ENCODE measurements at regions not wholly inside any gene's neighbourhood (a gene's known extent, or its start where the extent isn't known, plus 50 kb on each side); places are given as distances from the start of the nearest gene placed in this dataset.

DNA sequence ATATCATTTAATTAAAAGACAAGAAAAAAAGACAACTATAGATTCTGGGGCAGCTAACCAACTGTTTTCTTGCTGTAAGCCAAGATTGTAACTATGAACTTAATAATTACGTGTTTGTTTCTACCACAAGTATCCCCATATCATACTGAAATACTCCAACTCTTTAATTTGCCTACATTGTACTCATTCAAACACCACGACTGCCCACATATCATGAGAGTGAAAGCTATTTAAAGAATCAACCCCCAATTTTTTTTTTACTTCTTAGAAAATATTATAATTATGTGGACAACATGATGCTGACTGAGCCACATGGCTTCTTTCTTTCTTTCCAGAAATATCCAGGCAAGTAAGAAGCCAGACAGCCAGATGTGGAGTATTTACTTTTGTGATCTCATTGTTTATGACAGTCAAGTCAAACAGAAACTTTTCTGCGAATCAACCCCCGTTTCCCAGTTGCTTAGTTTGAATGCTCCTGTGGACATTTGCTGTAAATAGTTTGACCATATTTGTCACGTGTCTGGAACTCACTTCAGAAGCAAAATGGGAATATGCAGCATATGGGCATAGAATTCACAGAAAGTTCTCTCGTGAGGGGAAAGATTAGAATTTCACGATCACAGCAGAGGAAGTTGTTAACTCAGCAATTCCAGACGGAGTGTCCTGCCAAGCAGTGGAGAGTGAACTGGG lies 126.8 kb upstream of the PSMD7 start:
- no peak for DNase-seq

DNA sequence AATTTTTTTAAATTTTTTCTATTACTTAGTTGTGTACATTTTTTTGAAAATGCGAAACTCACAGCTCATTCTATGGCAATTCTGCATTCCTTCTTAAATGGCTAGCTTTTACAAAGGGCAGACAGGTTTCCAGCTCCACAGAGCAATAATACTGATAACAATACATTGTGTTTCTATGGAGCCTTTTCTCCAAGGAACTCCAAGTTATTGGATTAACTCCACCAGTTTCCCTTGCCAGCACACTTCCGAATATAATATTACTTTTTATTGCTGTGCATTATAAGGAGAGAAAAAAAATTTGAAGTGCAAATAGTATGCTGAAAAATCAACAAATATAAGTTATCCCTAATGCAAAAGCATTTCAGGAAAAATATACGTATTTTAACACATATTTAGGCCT lies 127.5 kb upstream of the PSMD7 start:
- DNase-seq: no peak

DNA sequence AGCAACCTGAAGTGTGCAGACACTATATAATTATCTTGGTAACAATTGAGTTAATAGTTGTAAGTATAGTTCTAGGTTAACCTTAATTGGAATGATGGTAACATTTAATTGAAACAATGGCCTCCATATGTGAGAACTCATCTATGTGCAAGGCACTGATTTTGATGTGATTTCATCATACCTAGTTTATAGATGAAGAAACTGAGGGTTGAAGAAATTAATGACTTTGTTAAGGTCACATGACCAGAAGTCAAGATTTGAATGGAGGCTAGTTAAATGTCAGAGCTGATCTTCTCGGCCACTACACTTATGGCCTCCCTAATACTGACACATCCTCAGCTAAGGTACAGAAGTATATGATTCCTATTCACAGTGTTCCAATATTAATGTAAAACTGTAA lies 128.2 kb upstream of the PSMD7 start:
- DNase-seq: no peak

GRCh38 chr16:74166456-74166855 lies 130.2 kb upstream of the PSMD7 start:
- no peak for DNase-seq

GRCh38 chr16:74165566-74166080 lies 131.0 kb upstream of the PSMD7 start:
- DNase-seq: no peak

GRCh38 chr16:74160759-74161158 lies 135.9 kb upstream of the PSMD7 start:
- DNase-seq: no peak

- DNase-seq: no peak
Observed at GRCh38 chr16:74153773-74154172, 142.8 kb upstream of the PSMD7 start.

- DNase-seq: no peak
Observed at GRCh38 chr16:74146643-74147042, 150.0 kb upstream of the PSMD7 start.

- no peak for DNase-seq
Observed at GRCh38 chr16:74143171-74143570, 153.4 kb upstream of the PSMD7 start.

GRCh38 chr16:74141015-74141414 lies 155.6 kb upstream of the PSMD7 start:
- DNase-seq: no peak

- DNase-seq: no peak
Observed at GRCh38 chr16:74140557-74140956, 156.1 kb upstream of the PSMD7 start.

DNA sequence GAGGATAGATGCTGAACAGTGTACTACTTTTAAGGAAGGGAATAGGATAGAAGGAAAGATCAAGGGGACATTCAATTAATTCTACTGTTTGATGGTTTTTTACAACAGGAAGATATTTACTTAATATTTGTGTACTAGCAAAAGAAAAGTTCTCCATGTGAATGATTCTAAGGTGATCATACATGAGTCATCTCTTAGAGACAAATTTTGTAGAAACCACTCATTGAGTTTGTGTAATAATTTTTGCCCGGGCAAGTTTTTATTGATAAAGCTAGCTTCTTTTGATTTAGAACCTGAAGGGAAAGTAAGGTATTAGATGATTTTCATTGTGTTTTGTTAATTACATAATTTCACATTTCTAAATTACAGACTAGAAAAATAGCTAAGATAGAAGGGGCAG lies 172.8 kb upstream of the PSMD7 start:
- DNase-seq: no peak

- no peak for DNase-seq
Observed at GRCh38 chr16:74123195-74123594, 173.4 kb upstream of the PSMD7 start.

DNA sequence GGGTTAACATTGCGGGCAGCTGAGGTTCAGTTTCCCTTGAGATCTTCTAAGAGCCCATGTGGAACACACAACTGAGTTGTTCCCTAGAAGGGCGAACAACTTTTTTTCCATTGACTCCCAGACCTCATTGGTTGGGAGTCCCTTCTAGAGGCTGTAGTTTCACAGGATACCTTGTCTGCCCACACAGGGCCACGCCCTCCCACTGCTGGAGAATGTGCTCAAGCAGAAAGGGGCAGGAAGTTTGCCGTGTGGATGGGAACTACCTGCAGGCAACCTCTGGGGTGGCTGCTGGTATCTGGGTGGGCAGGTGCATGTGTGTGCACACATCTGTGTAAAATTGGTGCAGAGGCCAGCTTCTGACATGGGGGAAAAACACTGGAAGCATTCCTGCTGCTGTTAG lies 178.8 kb upstream of the PSMD7 start:
- DNase-seq: no peak

DNA sequence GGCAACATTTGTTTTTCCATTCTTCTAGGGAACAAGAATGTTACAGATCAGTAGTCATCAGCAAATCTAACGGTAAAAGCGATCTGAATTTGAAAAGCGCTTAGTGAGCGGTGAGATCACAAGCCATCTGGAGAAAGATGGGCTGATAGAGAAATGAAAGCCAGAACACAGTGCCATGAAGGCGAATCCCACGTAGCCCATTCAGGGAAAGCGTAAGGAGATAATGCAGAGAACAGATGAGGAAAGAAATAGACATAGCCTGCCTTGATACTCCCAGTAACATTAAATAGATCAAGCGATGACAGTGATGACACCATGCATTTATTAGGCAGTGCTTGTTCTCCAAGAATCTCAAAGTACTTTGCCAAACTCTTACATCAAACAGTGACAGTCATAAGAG lies 183.1 kb upstream of the PSMD7 start:
- DNase-seq: no peak

DNA sequence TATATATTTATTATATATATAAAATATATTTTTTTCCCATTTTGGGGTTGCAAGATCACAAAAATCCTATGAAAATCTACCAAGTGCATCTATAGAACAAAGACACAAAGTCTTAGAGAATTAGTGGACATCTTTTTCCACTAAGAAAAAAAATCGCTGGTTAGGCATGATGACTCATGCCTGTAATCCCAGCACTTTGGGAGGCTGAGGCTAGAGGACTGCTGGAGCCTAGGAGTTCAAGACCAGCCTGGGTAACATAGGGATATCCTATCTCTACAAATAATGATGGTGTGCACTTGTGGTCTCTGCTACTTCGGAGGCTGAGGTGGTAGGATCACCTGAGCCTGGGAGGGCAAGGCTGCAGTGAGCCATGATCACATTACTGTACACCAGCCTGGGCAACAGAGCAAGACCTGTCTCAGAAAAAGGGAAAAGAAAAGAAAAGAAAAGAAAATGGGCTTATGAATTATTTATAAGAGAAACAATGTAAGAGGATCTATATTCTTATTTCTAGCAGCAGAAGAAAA lies 185.1 kb upstream of the PSMD7 start:
- no peak for DNase-seq

DNA sequence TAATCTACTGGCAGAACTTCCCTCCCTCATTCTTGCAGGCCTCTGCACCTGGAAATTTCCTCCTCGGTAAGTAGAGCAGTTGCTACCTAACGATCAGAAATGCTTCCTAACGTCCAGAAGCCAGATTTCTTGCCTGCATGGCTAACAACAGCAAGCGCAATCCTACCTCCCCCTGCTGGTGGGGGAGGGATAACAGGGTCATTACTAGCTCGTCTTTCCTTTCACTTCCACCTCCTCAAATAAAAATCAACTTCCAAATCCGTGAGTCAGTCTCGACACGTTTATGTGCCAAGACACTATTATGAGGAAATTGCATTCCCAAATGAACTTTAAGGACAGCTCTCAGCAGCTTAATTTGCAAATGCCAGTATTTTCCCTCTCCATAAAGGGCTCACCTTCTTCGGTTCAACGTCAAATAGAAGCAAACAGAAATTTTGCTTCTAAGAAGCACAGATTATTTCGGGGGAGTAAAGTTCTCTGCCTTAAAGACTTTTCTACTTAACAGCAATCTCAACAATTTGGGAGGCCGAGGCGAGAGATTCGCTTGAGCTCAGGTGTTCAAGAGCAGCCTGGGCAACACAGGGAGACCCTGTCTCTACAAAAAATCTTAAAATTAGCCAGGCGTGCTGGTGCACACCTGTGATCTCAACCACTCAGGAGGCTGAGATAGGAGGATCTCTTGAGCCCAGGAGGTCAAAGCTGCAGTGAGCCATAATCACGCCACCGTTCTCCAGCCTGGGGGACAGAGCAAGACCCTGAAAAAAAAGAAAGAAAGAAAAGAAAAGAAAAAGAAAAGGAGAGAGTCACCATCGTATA lies 188.6 kb upstream of the PSMD7 start:
- no peak for DNase-seq

- DNase-seq: no peak
Observed at GRCh38 chr16:74104022-74104421, 192.6 kb upstream of the PSMD7 start.

- no peak for DNase-seq
Observed at GRCh38 chr16:74101379-74102137, 195.1 kb upstream of the PSMD7 start.

GRCh38 chr16:74100395-74101326 lies 196.0 kb upstream of the PSMD7 start:
- no peak for DNase-seq

DNA sequence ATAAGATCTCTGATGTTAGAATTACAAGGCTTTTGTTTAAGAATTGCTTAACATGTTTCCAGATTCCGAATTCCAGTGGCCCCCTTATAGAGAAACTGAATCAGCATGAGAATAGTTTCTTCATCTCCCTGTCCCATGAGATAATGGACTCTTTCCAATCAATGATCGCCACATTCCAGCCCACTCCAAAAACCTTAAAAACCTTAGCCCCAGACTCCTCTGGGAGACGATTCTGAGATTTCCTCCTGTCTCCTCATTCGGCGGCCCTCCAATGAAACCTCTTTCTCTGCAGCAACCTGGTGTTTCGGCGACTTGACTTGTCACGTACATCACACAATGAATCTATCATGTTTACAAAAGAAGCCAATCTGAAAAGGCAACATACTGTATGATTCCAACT lies 197.1 kb upstream of the PSMD7 start:
- DNase-seq: no peak

DNA sequence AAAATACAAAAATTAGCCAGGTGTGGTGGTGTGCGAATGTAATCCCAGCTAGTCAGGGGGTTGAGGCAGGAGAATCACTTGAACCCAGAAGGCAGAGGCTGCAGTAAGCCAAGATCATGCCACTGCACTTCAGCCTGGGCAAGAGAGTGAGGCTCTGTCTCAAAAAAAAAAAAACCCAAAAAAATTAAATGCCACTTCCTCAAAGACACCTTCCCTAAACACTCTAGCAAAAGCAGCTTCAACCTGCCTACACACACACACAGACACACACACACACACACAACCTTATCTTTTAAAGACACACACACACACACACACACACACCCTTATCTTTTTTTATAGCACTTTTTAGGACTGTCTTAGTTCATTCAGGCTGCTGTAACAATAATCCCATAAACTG lies 201.7 kb upstream of the PSMD7 start:
- DNase-seq: no peak
